Activated CD4-positive, alpha-beta T cell treated with anti-CD3 and anti-CD28 coated beads, Interleukin-2, amount 10 ng/mL, durations not matched to agents 7 days and 5 days (primary cell): ENCODE measurements at regions not wholly inside any gene's neighbourhood (a gene's known extent, or its start where the extent isn't known, plus 50 kb on each side); places are given as distances from the start of the nearest gene placed in this dataset.
"Not testable (repeated sequence)": the region's sequence is repeated elsewhere in the genome, so short reads cannot be mapped to it uniquely, and the experiment has no call there.

ENCODE experiments used
- CTCF ChIA-PET: fragments of 350-600 bp; sonication (Branson Sonifier 250); formaldehyde crosslinking; loops from one replicate; lab custom pipeline; 2021; ENCODE audit warnings: antibody characterized with exemption; lab: Charles Lee
- POLR2A ChIA-PET: fragments of 350-600 bp; sonication (Branson Sonifier 250); formaldehyde crosslinking; loops from one replicate; lab custom pipeline; 2021; ENCODE audit warnings: antibody characterized with exemption; lab: Charles Lee
- DNase-seq: peaks from one replicate; pipeline ENCODE4 v3.0.0-alpha.2; 2020
- H3K27ac Mint-ChIP-seq: one replicate; pipeline ENCODE4 v1.8.0; 2021; ENCODE audit warnings: mild to moderate bottlenecking, moderate library complexity, mixed read lengths
- H3K27me3 Mint-ChIP-seq: one replicate; pipeline ENCODE4 v1.8.0; 2021; ENCODE audit warnings: mixed read lengths
- H3K36me3 Mint-ChIP-seq: one replicate; pipeline ENCODE4 v1.8.0; 2021; ENCODE audit warnings: low read depth, mixed read lengths
- H3K4me1 Mint-ChIP-seq: one replicate; pipeline ENCODE4 v1.8.0; 2021; ENCODE audit warnings: mixed read lengths
- H3K4me3 Mint-ChIP-seq: one replicate; pipeline ENCODE4 v1.8.0; 2021; ENCODE audit warnings: mild to moderate bottlenecking, moderate library complexity, mixed read lengths
- H3K9me3 Mint-ChIP-seq: one replicate; pipeline ENCODE4 v1.8.0; 2021; ENCODE audit warnings: mixed read lengths

- no peaks in the 10 kb centered on the region for H3K4me1 Mint-ChIP-seq
- no peak overlapping the region for H3K4me3 Mint-ChIP-seq
- H3K9me3 Mint-ChIP-seq: peaks cover 10% of the 10 kb centered on the region
- no peak for DNase-seq
- no peak overlapping the region for H3K27ac Mint-ChIP-seq
- no peaks in the 10 kb centered on the region for H3K36me3 Mint-ChIP-seq
- ChIA-PET POLR2A (no interaction called here), CTCF (no interaction called here)
- no peaks in the 10 kb centered on the region for H3K27me3 Mint-ChIP-seq
Observed at GRCh38 chr17:21756856-21757619, 64.7 kb downstream of the KCNJ18 start.

DNA sequence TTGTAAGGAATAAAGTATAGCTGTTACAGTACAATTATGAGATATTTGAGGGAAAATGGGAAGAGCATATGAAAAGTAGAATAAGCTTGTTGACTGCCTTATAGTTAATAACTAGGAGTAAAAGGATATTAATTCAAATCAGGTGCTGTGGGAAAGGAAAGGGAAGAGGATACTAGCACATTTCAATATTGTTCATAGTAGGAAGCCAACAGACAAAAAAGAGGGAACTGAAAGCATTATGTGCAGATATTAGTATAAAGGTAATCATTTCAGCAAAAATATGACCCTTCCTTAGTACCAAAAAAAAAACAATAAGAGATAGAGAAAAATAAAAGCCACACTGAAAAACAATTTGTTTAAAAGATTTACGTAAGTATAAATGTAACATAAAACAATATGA is 67.3 kb downstream of the KCNJ18 start:
- H3K9me3 Mint-ChIP-seq: peaks cover 13% of the 10 kb centered on the region
- CTCF ChIA-PET, DNase-seq, POLR2A ChIA-PET, H3K4me1 Mint-ChIP-seq, H3K27ac Mint-ChIP-seq, H3K27me3 Mint-ChIP-seq, H3K4me3 Mint-ChIP-seq, H3K36me3 Mint-ChIP-seq: not testable (repeated sequence)

DNA sequence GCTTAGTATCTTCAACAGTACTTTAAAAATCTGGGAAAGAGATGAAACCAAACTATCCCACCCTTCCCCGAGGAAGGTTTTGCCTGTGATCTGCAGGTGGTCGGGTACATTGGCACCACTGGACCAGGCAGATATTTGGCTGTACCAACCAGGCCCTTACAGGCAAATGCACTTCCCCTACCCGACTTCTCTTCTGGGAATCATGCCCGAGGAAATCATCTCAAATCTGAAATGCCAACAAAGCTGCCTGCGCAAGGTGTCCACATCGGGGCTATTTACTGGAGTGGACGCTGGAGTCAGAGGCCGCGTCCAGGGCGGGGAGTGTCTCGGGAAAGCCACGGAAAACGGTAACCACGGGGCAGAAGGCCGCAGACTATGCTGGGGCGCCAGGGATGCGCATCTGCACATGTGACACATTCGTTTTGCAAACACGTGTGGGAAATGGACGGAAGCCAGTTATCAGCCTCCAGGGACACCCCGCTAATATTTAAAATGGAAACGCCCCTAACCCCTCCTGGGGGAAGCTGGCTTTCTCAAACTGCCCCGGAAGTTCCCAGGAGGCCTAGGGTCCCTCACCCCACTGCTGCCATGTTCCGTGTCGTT is 71.5 kb downstream of the KCNJ18 start:
- CTCF ChIA-PET, H3K4me3 Mint-ChIP-seq, H3K9me3 Mint-ChIP-seq, H3K27ac Mint-ChIP-seq, DNase-seq, H3K4me1 Mint-ChIP-seq, H3K36me3 Mint-ChIP-seq, H3K27me3 Mint-ChIP-seq, POLR2A ChIA-PET: not testable (repeated sequence)

DNA sequence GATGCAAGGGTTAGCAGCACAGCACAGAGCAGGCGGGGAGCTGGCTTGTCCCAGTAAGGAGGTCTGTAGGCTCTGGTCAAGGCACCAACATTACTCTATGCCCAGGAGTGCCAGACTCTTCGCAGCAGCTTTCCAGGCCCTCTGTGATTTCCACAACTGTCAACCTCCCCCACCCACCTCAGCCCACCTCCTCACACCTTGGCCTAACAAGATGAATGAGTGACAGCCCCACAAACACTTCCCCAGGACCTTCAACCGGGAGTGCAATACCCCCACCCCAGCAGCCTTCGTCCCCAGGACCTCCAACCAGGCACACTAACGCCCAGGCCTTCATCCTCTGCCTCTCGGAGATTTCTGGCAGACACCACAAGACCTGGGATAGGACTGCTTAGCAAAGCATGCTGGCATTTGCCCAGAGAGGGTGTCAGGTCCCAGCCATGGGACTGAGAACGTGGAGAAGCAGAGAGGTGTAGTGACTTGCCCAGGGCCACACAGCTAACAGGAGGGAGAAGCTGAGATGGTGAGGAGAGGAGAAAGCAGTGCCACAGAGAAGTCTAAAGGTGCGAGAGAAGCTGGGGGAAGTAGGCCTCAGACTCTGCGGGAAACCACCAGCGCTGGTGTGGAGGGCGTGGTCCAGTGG is 73.4 kb downstream of the KCNJ18 start:
- H3K9me3 Mint-ChIP-seq, H3K4me3 Mint-ChIP-seq, H3K4me1 Mint-ChIP-seq, CTCF ChIA-PET, H3K27ac Mint-ChIP-seq, DNase-seq, H3K36me3 Mint-ChIP-seq, POLR2A ChIA-PET, H3K27me3 Mint-ChIP-seq: not testable (repeated sequence)

- H3K27ac Mint-ChIP-seq, H3K36me3 Mint-ChIP-seq, H3K4me1 Mint-ChIP-seq, POLR2A ChIA-PET, H3K27me3 Mint-ChIP-seq, H3K4me3 Mint-ChIP-seq, CTCF ChIA-PET, DNase-seq, H3K9me3 Mint-ChIP-seq: not testable (repeated sequence)
Observed at GRCh38 chr17:21766565-21766964, 74.2 kb downstream of the KCNJ18 start.

DNA sequence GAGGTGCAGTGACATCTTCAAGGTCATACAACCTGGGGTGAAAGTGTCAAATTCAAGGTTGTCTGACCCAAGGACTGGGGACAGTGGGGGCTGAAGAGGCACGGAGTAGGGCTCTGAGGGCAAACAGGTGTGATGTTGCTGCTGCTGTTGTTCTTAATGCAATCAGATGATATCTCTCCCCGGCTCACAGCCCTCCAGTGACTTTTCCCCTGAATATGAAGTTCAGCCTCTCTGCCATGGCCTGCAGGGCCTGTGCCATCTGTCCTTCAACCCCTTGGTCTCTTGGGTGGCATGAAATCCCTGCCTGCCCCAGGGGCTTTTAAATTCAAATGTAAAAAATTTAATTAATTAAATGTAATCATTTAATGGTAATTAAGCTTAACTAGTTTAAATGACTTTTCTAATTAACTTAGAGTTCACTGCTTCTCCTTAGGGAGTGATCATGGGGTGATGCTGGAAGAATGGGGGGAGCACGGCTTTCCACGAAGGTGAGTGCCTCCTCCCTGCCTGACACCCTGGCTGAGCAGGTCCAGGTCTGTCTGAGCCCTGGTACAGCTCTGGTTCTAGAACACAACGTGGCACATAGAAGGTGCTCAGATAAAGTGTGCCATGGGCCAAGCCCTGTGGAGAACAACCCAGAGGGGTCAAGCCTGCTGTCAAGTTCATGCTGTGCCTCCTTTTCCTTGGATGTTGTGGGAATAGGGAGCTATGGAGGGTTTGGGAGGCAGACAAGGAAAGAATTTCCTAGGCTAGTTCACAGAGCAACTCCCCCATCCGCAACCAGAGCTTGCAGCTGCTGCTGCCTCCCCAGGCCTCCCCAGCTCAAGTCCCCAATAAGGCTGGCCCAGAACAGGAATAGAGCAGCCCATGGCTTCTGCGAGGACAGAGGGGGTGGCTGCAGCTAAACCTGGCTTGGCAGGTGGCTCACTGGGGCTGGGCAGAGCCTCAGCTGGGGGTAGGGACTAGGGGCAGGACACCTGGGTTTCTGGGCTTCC is 75.1 kb downstream of the KCNJ18 start:
- POLR2A ChIA-PET, H3K4me3 Mint-ChIP-seq, CTCF ChIA-PET, H3K36me3 Mint-ChIP-seq, H3K4me1 Mint-ChIP-seq, H3K27me3 Mint-ChIP-seq, DNase-seq, H3K9me3 Mint-ChIP-seq, H3K27ac Mint-ChIP-seq: not testable (repeated sequence)

DNA sequence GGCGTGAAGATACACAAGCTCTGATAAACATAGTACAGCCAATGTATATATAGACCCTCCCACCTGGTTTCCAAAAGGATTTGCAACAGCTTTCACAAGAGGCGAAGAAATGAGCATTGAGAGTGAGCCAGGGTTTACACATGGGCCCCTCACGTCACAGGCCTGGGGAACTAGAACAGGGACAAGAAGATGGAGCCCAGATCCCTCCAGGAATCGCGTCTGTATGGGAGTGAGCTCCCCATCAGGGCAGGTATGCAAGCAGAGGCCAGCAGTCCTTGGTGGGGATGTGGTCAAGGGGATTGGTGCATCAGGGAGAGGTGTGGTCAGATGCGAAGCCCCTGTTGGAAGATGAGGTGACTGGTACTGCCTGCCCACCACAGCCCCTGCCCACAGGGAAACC is 75.9 kb downstream of the KCNJ18 start:
- H3K27me3 Mint-ChIP-seq, DNase-seq, H3K4me1 Mint-ChIP-seq, H3K27ac Mint-ChIP-seq, H3K9me3 Mint-ChIP-seq, H3K36me3 Mint-ChIP-seq, H3K4me3 Mint-ChIP-seq, CTCF ChIA-PET, POLR2A ChIA-PET: not testable (repeated sequence)

- H3K4me1 Mint-ChIP-seq, H3K9me3 Mint-ChIP-seq, H3K36me3 Mint-ChIP-seq, H3K4me3 Mint-ChIP-seq, H3K27ac Mint-ChIP-seq, POLR2A ChIA-PET, CTCF ChIA-PET, H3K27me3 Mint-ChIP-seq, DNase-seq: not testable (repeated sequence)
Observed at GRCh38 chr17:21768729-21769462, 76.6 kb downstream of the KCNJ18 start.

GRCh38 chr17:21769781-21770180 is 77.5 kb downstream of the KCNJ18 start:
- H3K27ac Mint-ChIP-seq, H3K4me3 Mint-ChIP-seq, CTCF ChIA-PET, H3K36me3 Mint-ChIP-seq, H3K4me1 Mint-ChIP-seq, H3K27me3 Mint-ChIP-seq, POLR2A ChIA-PET, H3K9me3 Mint-ChIP-seq, DNase-seq: not testable (repeated sequence)

DNA sequence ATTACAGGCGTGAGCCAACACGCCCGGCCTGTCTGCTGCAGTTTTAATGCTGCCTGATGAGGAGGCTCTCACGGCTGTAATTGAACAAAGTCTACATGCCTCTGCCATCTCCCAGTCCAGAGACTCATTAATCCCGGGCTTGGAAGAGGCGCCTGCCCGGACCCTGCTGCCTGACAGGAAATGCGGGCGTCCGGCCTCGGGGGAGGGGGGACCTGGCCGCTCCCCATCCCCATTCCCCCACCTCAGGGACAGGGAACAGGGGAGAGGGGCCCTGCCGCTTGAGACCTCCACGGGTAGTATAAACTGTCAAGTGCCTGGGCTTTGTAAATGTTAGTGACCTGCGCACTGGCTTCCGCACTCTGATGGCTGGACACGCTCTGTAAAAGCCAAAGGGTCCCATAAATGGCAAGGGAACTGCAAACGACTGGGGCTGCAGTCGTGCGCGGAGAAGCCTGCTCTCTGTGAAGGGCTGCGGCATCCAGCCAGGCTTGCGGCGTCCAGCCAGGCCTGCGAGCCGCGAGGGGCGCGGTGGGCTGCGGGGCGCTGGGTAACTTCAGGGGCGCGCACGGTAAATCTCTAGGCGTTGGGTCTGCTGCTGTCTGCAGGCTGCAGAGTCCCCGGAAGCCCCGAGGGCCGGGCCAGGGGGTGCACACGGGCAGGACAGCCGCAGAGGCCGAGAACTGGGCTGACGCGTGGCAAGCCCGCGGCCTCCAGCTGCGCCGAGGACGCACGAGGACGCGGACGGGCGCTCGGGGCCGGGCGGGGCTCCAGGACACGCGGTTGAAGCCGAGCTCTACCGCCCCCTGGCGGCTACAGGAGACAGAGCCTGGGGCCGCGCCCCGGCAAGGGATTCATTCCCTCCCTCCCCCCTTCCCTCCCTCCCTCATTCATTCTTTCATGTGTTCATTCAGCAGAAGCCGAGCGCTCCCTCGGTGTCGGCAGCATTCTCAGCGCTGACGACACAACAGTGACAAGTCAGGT is 78.4 kb downstream of the KCNJ18 start:
- H3K4me3 Mint-ChIP-seq, H3K27me3 Mint-ChIP-seq, H3K4me1 Mint-ChIP-seq, DNase-seq, POLR2A ChIA-PET, H3K36me3 Mint-ChIP-seq, CTCF ChIA-PET, H3K27ac Mint-ChIP-seq, H3K9me3 Mint-ChIP-seq: not testable (repeated sequence)

DNA sequence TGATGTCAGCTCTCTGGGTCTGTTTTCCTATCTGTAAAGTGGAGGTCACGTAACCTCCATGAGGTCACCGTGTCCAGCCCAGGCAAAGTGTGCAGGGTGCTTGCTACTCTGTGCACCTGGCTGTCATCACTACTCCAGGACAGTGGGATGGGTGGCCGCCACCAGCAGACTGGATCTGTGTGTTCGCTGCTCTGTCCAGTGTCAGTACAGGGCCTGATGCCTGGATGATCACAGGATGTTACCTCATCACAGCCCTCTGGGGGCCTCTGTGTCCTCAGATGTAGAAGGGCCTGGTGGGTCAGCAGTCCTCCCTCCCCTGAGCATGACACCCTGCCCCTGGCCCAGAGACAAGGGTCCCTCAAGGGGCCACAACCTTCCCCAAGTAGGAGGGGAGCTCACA is 80.0 kb downstream of the KCNJ18 start:
- no peaks in the 10 kb centered on the region for H3K4me1 Mint-ChIP-seq
- POLR2A ChIA-PET: no interaction called here
- H3K9me3 Mint-ChIP-seq: no peaks in the 10 kb centered on the region
- no peak for DNase-seq
- H3K27me3 Mint-ChIP-seq: no peaks in the 10 kb centered on the region
- CTCF ChIA-PET: no interaction called here
- no peak overlapping the region for H3K27ac Mint-ChIP-seq
- no peaks in the 10 kb centered on the region for H3K36me3 Mint-ChIP-seq
- no peak overlapping the region for H3K4me3 Mint-ChIP-seq
